Trophoblast cell (in vitro differentiated cells and primary cell): ENCODE measurements at regions not wholly inside any gene's neighbourhood (a gene's known extent, or its start where the extent isn't known, plus 50 kb on each side); places are given as distances from the start of the nearest gene placed in this dataset.

Experiments used
- DNase-seq, 2 donors: peaks; one replicate each; pipeline ENCODE4 v3.0.0-alpha.2; 2016
- H2AFZ ChIP-seq: 2 replicates; pipeline ENCODE4 v1.6.1; 2013; ENCODE audit warnings: low read length, moderate library complexity, mild to moderate bottlenecking; ENCODE audit not compliant: insufficient read depth, poor library complexity
- H2AK5ac ChIP-seq: 2 replicates; pipeline ENCODE4 v1.6.1; 2013; ENCODE audit warnings: mild to moderate bottlenecking, low read length
- H2BK120ac ChIP-seq: 2 replicates; pipeline ENCODE4 v1.6.1; 2013; ENCODE audit warnings: low read length, mild to moderate bottlenecking, moderate library complexity; ENCODE audit not compliant: insufficient read depth, poor library complexity
- H2BK12ac ChIP-seq: 2 replicates; pipeline ENCODE4 v1.6.1; 2013; ENCODE audit warnings: mild to moderate bottlenecking, low read length, moderate library complexity
- H2BK5ac ChIP-seq: 2 replicates; pipeline ENCODE4 v1.6.1; 2013; ENCODE audit warnings: low read length, low read depth, moderate library complexity, mild to moderate bottlenecking; ENCODE audit not compliant: poor library complexity
- H3K14ac ChIP-seq: 2 replicates; pipeline ENCODE4 v1.6.1; 2013; ENCODE audit warnings: mild to moderate bottlenecking, low read length
- H3K18ac ChIP-seq: 2 replicates; pipeline ENCODE4 v1.6.1; 2013; ENCODE audit warnings: mild to moderate bottlenecking, low read length
- H3K23ac ChIP-seq: 2 replicates; pipeline ENCODE4 v1.6.1; 2013; ENCODE audit warnings: low read length
- H3K27ac ChIP-seq: 2 replicates; pipeline ENCODE4 v1.5.1; 2013; ENCODE audit warnings: low read depth, mild to moderate bottlenecking, inconsistent platforms, low read length, moderate library complexity
- H3K27me3 ChIP-seq: 2 replicates; pipeline ENCODE4 v1.6.1; 2013; ENCODE audit warnings: inconsistent platforms, mild to moderate bottlenecking, low read length, moderate library complexity; ENCODE audit not compliant: insufficient read depth
- H3K36me3 ChIP-seq, 2 experiments: 1 replicate in 1 of 2; 2 replicates in 1 of 2; pipeline ENCODE4 v1.6.1; 2013; ENCODE audit warnings: low read length in 2 of 2, mild to moderate bottlenecking in 2 of 2, moderate library complexity in 1 of 2; ENCODE audit not compliant: insufficient read depth in 2 of 2, control insufficient read depth in 1 of 2
- H3K4ac ChIP-seq: 2 replicates; pipeline ENCODE4 v1.6.1; 2013; ENCODE audit warnings: low read depth, mild to moderate bottlenecking, low read length, moderate library complexity
- H3K4me1 ChIP-seq, 2 experiments: 1 replicate in 1 of 2; 2 replicates in 1 of 2; pipeline ENCODE4 v1.6.1; 2013; ENCODE audit warnings: low read length in 2 of 2, mild to moderate bottlenecking in 2 of 2, moderate library complexity in 1 of 2; ENCODE audit not compliant: insufficient read depth in 2 of 2, control insufficient read depth in 1 of 2
- H3K4me2 ChIP-seq: 2 replicates; pipeline ENCODE4 v1.6.1; 2013; ENCODE audit warnings: inconsistent platforms, mild to moderate bottlenecking, low read length, moderate library complexity
- H3K4me3 ChIP-seq: 2 replicates; pipeline ENCODE4 v1.5.1; 2013; ENCODE audit warnings: mild to moderate bottlenecking, low read depth, low read length, inconsistent platforms
- H3K79me1 ChIP-seq: one replicate; pipeline ENCODE4 v1.6.1; 2013; ENCODE audit warnings: low read length
- H3K79me2 ChIP-seq: 2 replicates; pipeline ENCODE4 v1.6.1; 2013; ENCODE audit warnings: low read length, mild to moderate bottlenecking; ENCODE audit not compliant: control insufficient read depth, insufficient read depth, poor library complexity
- H3K9ac ChIP-seq: 2 replicates; pipeline ENCODE4 v1.6.1; 2013; ENCODE audit warnings: mild to moderate bottlenecking, low read length
- H3K9me3 ChIP-seq: 2 replicates; pipeline ENCODE4 v1.6.1; 2013; ENCODE audit warnings: low read depth, mild to moderate bottlenecking, control low read depth, inconsistent platforms, low read length; ENCODE audit not compliant: insufficient read depth
- H4K12ac ChIP-seq: 2 replicates; pipeline ENCODE4 v1.6.1; 2013; ENCODE audit warnings: low read depth, mild to moderate bottlenecking, low read length, moderate library complexity
- H4K8ac ChIP-seq: 2 replicates; pipeline ENCODE4 v1.6.1; 2013; ENCODE audit warnings: low read depth, mild to moderate bottlenecking, low read length, moderate library complexity
- H4K91ac ChIP-seq: one replicate; pipeline ENCODE4 v1.6.1; 2013; ENCODE audit warnings: low read depth, mild to moderate bottlenecking, low read length, moderate library complexity
- WGBS: extraction: QIAGEN DNeasy Blood & Tissue Kit; methylation state at CpG from one replicate; pipeline ENCODE4 v1.1.7; 2013; ENCODE audit warnings: missing lambda C conversion rate; ENCODE audit not compliant: insufficient read length, insufficient coverage; ENCODE audit errors: extremely low coverage; 5-methylcytosine and 5-hydroxymethylcytosine counted together

- peak overlapping the region; percentile 81 for H3K4me2 ChIP-seq
- H3K79me1 ChIP-seq = no peaks in the 10 kb centered on the region
- no peak overlapping the region for H3K18ac ChIP-seq
- H2BK12ac ChIP-seq = no peak overlapping the region
- H3K9me3 ChIP-seq = peaks cover 2% of the 10 kb centered on the region
- H3K4ac ChIP-seq = no peak overlapping the region
- H4K91ac ChIP-seq = no peak overlapping the region
- DNase-seq = peak in 1 of 2 donors; percentile 2
- H3K4me1 ChIP-seq = peaks cover 3 to 4% of the 10 kb centered on the region in 2 experiments
- no peak overlapping the region for H2AK5ac ChIP-seq
- no peak overlapping the region for H3K27ac ChIP-seq
- no peak overlapping the region for H2AFZ ChIP-seq
- peak overlapping the region; percentile 71 for H3K4me3 ChIP-seq
- no peaks in the 10 kb centered on the region for H3K79me2 ChIP-seq
- H2BK120ac ChIP-seq = no peak overlapping the region
- no peaks in the 10 kb centered on the region for H3K36me3 ChIP-seq
- WGBS = no CpG with 5 or more reads among the region's 11 CpGs
- H3K23ac ChIP-seq = peak overlapping the region; percentile 96
- no peak overlapping the region for H3K9ac ChIP-seq
- no peak overlapping the region for H4K12ac ChIP-seq
- no peak overlapping the region for H2BK5ac ChIP-seq
- peaks cover 7% of the 10 kb centered on the region for H3K27me3 ChIP-seq
- H4K8ac ChIP-seq = no peak overlapping the region
- H3K14ac ChIP-seq = no peak overlapping the region
Measured at GRCh38 chr6:166861961-166862286, 94.4 kb downstream of the RNASET2 start.

DNA sequence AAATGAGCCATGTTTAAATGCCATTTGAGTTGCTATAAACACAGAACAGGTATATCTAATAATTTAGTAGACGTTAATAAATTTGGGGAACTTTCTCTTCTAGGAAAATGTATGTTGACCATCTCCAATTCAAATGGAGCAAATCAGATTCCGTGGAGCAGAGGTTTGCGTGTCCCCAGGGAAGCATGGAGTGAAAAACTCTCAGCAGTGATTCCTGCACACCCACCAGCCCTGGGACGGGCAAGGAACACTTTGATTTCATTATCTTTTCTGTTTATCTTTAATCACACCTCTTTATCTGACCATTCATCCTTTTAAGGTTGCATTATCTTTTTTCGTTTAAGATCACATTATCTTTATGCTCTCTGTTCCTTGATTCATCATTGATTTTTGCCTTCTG is 95.0 kb downstream of the RNASET2 start:
- no peak overlapping the region for H2BK5ac ChIP-seq
- no peaks in the 10 kb centered on the region for H3K79me1 ChIP-seq
- no peak overlapping the region for H3K9ac ChIP-seq
- no peak overlapping the region for H2AFZ ChIP-seq
- H3K4me3 ChIP-seq = no peak overlapping the region
- no peak overlapping the region for H2BK12ac ChIP-seq
- no peak overlapping the region for H2AK5ac ChIP-seq
- no peak overlapping the region for H4K91ac ChIP-seq
- H3K27me3 ChIP-seq = peaks cover 7% of the 10 kb centered on the region
- H3K9me3 ChIP-seq = peaks cover 2% of the 10 kb centered on the region
- no CpG with 5 or more reads among the region's 5 CpGs for WGBS
- H3K79me2 ChIP-seq = no peaks in the 10 kb centered on the region
- H3K4me1 ChIP-seq = peaks cover 3 to 4% of the 10 kb centered on the region in 2 experiments
- no peak overlapping the region for H3K27ac ChIP-seq
- no peak overlapping the region for H4K8ac ChIP-seq
- H3K36me3 ChIP-seq = no peaks in the 10 kb centered on the region
- DNase-seq = no peak
- no peak overlapping the region for H4K12ac ChIP-seq
- no peak overlapping the region for H3K4me2 ChIP-seq
- no peak overlapping the region for H3K18ac ChIP-seq
- H3K14ac ChIP-seq = no peak overlapping the region
- H2BK120ac ChIP-seq = no peak overlapping the region
- H3K4ac ChIP-seq = no peak overlapping the region
- no peak overlapping the region for H3K23ac ChIP-seq

DNA sequence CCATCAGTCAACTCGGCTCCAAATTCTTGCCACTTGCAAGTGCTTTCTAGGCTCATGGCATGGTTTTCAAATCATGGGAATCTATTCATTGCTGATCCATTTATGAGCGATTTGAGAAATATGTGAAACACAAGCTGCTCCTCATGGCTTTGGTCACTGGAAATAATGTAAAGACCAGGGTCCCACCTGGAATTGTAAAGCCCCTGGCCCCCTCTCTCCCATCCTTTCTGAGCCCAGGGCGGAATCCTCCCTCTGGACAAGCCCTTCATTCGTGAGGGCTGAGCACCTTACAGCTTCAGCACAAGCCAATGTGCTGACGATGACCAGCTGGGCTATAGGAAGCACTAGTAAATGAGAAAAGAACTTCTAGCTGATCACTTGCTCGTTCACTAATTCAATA is 96.0 kb downstream of the RNASET2 start:
- H4K8ac ChIP-seq = no peak overlapping the region
- H3K4me2 ChIP-seq = no peak overlapping the region
- no peak overlapping the region for H4K91ac ChIP-seq

DNA sequence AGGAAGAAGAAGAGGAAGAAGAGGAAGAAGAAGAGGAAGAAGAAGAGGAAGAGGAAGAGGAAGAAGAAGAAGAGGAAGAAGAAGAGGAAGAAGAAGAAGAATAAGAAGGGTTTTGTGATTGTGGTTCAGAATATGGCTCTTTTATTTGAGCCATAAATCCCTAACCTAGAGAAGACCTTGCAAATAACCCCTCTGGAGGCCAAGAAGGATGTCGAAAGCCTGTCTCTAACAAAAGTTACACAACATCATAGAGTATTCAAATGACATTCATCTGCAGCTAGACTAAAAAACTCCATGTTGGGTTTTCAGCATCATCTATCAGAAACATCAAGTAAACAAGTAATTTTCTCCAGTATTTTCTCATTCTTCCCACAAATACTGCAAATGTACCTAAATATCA is 100.9 kb downstream of the RNASET2 start:
- Histone ChIP-seq H4K91ac (no peak overlapping the region), H3K27me3 (no peaks in the 10 kb centered on the region), H3K4me3 (no peak overlapping the region), H3K23ac (no peak overlapping the region), H2BK5ac (no peak overlapping the region), H3K79me1 (no peaks in the 10 kb centered on the region), H2BK12ac (no peak overlapping the region), H3K36me3 (no peaks in the 10 kb centered on the region), H3K18ac (no peak overlapping the region), H4K8ac (no peak overlapping the region), H2AK5ac (no peak overlapping the region), H4K12ac (no peak overlapping the region), H3K4ac (no peak overlapping the region), H3K4me2 (no peak overlapping the region), H3K79me2 (peaks cover 2% of the 10 kb centered on the region), H3K9ac (no peak overlapping the region), H3K9me3 (peaks cover 4% of the 10 kb centered on the region), H3K4me1 (peaks cover 4 to 6% of the 10 kb centered on the region in 2 experiments), H2BK120ac (no peak overlapping the region), H3K14ac (no peak overlapping the region), H2AFZ (no peak overlapping the region), H3K27ac (no peak overlapping the region)
- no peak for DNase-seq
- no CpG with 5 or more reads among the region's 1 CpG for WGBS

More for the DNA sequence above, 96.0 kb downstream of the RNASET2 start:
- Histone ChIP-seq H3K79me2 (no peaks in the 10 kb centered on the region), H3K4ac (no peak overlapping the region), H4K12ac (no peak overlapping the region), H3K23ac (no peak overlapping the region), H3K4me1 (peaks cover 3 to 4% of the 10 kb centered on the region in 2 experiments), H2BK5ac (no peak overlapping the region), H3K14ac (no peak overlapping the region), H3K27me3 (peaks cover 7% of the 10 kb centered on the region), H2BK12ac (no peak overlapping the region), H2BK120ac (no peak overlapping the region), H2AK5ac (no peak overlapping the region), H3K18ac (no peak overlapping the region), H3K4me3 (no peak overlapping the region), H3K9me3 (peaks cover 2% of the 10 kb centered on the region), H3K9ac (no peak overlapping the region), H2AFZ (no peak overlapping the region), H3K79me1 (no peaks in the 10 kb centered on the region), H3K27ac (no peak overlapping the region), H3K36me3 (no peaks in the 10 kb centered on the region)
- WGBS = no CpG with 5 or more reads among the region's 6 CpGs
- no peak for DNase-seq
